WTC11 (cell line): ENCODE measurements at regions not wholly inside any gene's neighbourhood (a gene's known extent, or its start where the extent isn't known, plus 50 kb on each side); places are given as distances from the start of the nearest gene placed in this dataset.

Experiments
- ATAC-seq: fragments of 200-7000 bp; cut with Tn5 transposase; 2 replicates; pipeline ENCODE4 v1.10.0; 2021; ENCODE audit warnings: mild to moderate bottlenecking, moderate library complexity
- CTCF ChIA-PET: fragments of 300-600 bp; sonication (Branson Sonifier 250); formaldehyde crosslinking; loops from one replicate; lab custom pipeline; 2021; ENCODE audit warnings: antibody characterized with exemption; lab: Charles Lee
- POLR2A ChIA-PET: fragments of 350-600 bp; sonication (Branson Sonifier 250); formaldehyde crosslinking; loops from one replicate; lab custom pipeline; 2021; ENCODE audit warnings: antibody characterized with exemption; lab: Charles Lee
- DNase-seq: peaks from one replicate; pipeline ENCODE4 v3.0.0; 2021; ENCODE audit warnings: low spot score
- H3K27ac Mint-ChIP-seq: 2 replicates; pipeline ENCODE4 v1.8.0; 2021; ENCODE audit warnings: mixed read lengths
- H3K27me3 Mint-ChIP-seq: 2 replicates; pipeline ENCODE4 v1.8.0; 2021; ENCODE audit warnings: low read depth, mild to moderate bottlenecking, moderate library complexity, mixed read lengths
- H3K36me3 Mint-ChIP-seq: 2 replicates; pipeline ENCODE4 v1.8.0; 2021; ENCODE audit warnings: mixed read lengths
- H3K4me1 Mint-ChIP-seq: 2 replicates; pipeline ENCODE4 v1.8.0; 2022; ENCODE audit warnings: mixed read lengths
- H3K4me3 Mint-ChIP-seq: 2 replicates; pipeline ENCODE4 v1.8.0; 2021; ENCODE audit warnings: mild to moderate bottlenecking, moderate library complexity, mixed read lengths
- H3K9me3 Mint-ChIP-seq: 2 replicates; pipeline ENCODE4 v1.8.0; 2021; ENCODE audit warnings: mixed read lengths
- ATF6 ChIP-seq: sonication (generic); formaldehyde crosslinking; IDR thresholded peaks from 2 replicates; pipeline ENCODE4 v1.8.1; 2023; ENCODE audit warnings: mild to moderate bottlenecking, missing genetic modification reagents
- GTF2I ChIP-seq: fragments of 250-450 bp; sonication (Bioruptor Pico); conservative IDR thresholded peaks from 2 replicates; pipeline ENCODE4 v1.4.0; 2021; ENCODE audit warnings: mild to moderate bottlenecking
- HMGA2 ChIP-seq: fragments of 250-450 bp; sonication (Bioruptor Pico); IDR thresholded peaks from 2 replicates; pipeline ENCODE4 v1.4.0; 2021; ENCODE audit warnings: mild to moderate bottlenecking, moderate library complexity
- MXD4 ChIP-seq: fragments of 250-450 bp; sonication (Bioruptor Pico); IDR thresholded peaks from 2 replicates; pipeline ENCODE4 v1.8.0; 2021; ENCODE audit warnings: mild to moderate bottlenecking, moderate library complexity, borderline replicate concordance
- NR2C2 ChIP-seq: sonication (generic); formaldehyde crosslinking; IDR thresholded peaks from 2 replicates; pipeline ENCODE4 v1.8.0; 2022; ENCODE audit warnings: mild to moderate bottlenecking, missing genetic modification reagents
- TP53 ChIP-seq: sonication (generic); formaldehyde crosslinking; IDR thresholded peaks from 2 replicates; pipeline ENCODE4 v1.8.1; 2023; ENCODE audit warnings: mild to moderate bottlenecking, missing genetic modification reagents
- ZMAT4 ChIP-seq: fragments of 250-450 bp; sonication (Bioruptor Pico); IDR thresholded peaks from 2 replicates; pipeline ENCODE4 v1.9.0; 2021; ENCODE audit warnings: mild to moderate bottlenecking
- ZNF138 ChIP-seq: sonication (generic); formaldehyde crosslinking; conservative IDR thresholded peaks from 2 replicates; pipeline ENCODE4 v1.8.1; 2022; ENCODE audit warnings: mild to moderate bottlenecking, moderate library complexity, missing genetic modification reagents
- ZNF671 ChIP-seq: fragments of 250-450 bp; sonication (Bioruptor Pico); IDR thresholded peaks from 2 replicates; pipeline ENCODE4 v1.8.0; 2021; ENCODE audit warnings: mild to moderate bottlenecking
- TF ChIP-seq, protein P1 (sequence below): sonication (generic); formaldehyde crosslinking; IDR thresholded peaks from 2 replicates; pipeline ENCODE4 v1.8.0; 2023; ENCODE audit warnings: missing genetic modification reagents
- TF ChIP-seq, protein P2 (sequence below): sonication (generic); formaldehyde crosslinking; IDR thresholded peaks from 2 replicates; pipeline ENCODE4 v1.8.1; 2023; ENCODE audit warnings: mild to moderate bottlenecking, moderate library complexity, missing genetic modification reagents

DNA sequence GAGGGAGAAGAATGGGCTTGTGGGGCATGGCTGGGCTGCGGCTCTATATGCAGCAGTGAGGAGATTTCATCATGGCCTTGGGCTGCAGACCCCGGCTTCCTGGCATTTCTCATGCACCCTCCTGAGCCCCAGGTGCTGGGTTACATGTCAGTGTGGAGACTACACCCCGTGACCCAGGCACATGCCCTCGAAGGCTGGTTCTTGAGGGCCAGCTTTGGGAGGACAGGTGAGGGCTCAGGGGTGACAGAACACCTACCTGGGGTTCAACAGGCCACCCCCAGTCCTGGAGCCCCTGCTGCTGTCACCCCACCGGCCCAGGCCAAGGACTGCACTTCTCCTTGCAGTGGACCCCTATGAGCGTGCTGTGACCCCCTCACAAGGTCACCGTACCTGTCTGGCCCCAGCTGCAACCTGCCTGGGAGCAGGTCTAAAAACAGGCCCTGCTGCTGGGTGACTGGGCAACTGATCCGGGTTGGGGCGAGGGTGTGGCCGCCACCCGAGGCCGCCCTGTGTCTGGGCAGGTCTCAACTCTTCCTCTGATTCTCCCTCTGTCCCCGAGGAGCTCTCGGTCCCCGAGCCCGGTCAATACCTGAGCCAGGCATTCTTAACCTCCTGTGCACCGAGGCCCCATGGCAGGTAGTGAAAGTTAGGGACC lies 94.8 kb upstream of the OTOS start:
- ATAC-seq (no peak), DNase-seq (no peak)
- Mint-ChIP-seq H3K27ac (no peak overlapping the region), H3K9me3 (peaks cover 9% of the 10 kb centered on the region), H3K4me1 (peaks cover 10% of the 10 kb centered on the region), H3K36me3 (no peaks in the 10 kb centered on the region), H3K4me3 (no peak overlapping the region), H3K27me3 (peaks cover 2% of the 10 kb centered on the region; the same call in 1 of the 2 replicates)
- ChIA-PET CTCF (interaction anchor here (0.6 kb wide), 1 partner anchor 209 kb away, joined by 3 read pairs; no protein-coding TSS in a partner anchor), POLR2A (no interaction called here)
- no peak for TF ChIP-seq TP53
- no peak for TF ChIP-seq ZNF671 (CRISPR knock-in tag)
- no peak for TF ChIP-seq NR2C2 (CRISPR knock-in tag)
- TF ChIP-seq MXD4 (CRISPR knock-in tag) = no peak

GRCh38 chr2:240235811-240236210 lies 95.4 kb upstream of the OTOS start:
- H3K27ac Mint-ChIP-seq = no peak overlapping the region
- H3K4me1 Mint-ChIP-seq = peaks cover 10% of the 10 kb centered on the region
- ATAC-seq (no peak), DNase-seq (no peak)
- H3K27me3 Mint-ChIP-seq = peaks cover 6% of the 10 kb centered on the region; the same call in 1 of the 2 replicates
- TF ChIP-seq, protein P1, sequence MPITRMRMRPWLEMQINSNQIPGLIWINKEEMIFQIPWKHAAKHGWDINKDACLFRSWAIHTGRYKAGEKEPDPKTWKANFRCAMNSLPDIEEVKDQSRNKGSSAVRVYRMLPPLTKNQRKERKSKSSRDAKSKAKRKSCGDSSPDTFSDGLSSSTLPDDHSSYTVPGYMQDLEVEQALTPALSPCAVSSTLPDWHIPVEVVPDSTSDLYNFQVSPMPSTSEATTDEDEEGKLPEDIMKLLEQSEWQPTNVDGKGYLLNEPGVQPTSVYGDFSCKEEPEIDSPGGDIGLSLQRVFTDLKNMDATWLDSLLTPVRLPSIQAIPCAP = no peak
- no peak for TF ChIP-seq ATF6 (CRISPR knock-in tag)
- TF ChIP-seq, protein P2, sequence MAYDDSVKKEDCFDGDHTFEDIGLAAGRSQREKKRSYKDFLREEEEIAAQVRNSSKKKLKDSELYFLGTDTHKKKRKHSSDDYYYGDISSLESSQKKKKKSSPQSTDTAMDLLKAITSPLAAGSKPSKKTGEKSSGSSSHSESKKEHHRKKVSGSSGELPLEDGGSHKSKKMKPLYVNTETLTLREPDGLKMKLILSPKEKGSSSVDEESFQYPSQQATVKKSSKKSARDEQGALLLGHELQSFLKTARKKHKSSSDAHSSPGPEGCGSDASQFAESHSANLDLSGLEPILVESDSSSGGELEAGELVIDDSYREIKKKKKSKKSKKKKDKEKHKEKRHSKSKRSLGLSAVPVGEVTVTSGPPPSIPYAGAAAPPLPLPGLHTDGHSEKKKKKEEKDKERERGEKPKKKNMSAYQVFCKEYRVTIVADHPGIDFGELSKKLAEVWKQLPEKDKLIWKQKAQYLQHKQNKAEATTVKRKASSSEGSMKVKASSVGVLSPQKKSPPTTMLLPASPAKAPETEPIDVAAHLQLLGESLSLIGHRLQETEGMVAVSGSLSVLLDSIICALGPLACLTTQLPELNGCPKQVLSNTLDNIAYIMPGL (CRISPR knock-in tag) = no peak
- H3K4me3 Mint-ChIP-seq = no peak overlapping the region
- ChIA-PET POLR2A (no interaction called here), CTCF (interaction anchor here (1.1 kb wide), 1 partner anchor 86 kb away, joined by 3 read pairs; no protein-coding TSS in a partner anchor)
- H3K9me3 Mint-ChIP-seq = peaks cover 8% of the 10 kb centered on the region; the same call in 1 of the 2 replicates
- no peaks in the 10 kb centered on the region for H3K36me3 Mint-ChIP-seq

- ATAC-seq (no peak), DNase-seq (no peak)
- CTCF ChIA-PET = interaction anchor here (0.7 to 1.1 kb wide), 2 partner anchors 86 to 1093 kb away, joined by 3 to 5 read pairs; no protein-coding TSS in a partner anchor
- no peak for TF ChIP-seq HMGA2 (CRISPR knock-in tag)
- POLR2A ChIA-PET = no interaction called here
- peaks cover 8% of the 10 kb centered on the region; the same call in 1 of the 2 replicates for H3K9me3 Mint-ChIP-seq
- no peak overlapping the region for H3K4me3 Mint-ChIP-seq
- peaks cover 6% of the 10 kb centered on the region; the same call in 1 of the 2 replicates for H3K27me3 Mint-ChIP-seq
- peaks cover 10% of the 10 kb centered on the region for H3K4me1 Mint-ChIP-seq
- H3K27ac Mint-ChIP-seq = no peak overlapping the region
- no peaks in the 10 kb centered on the region for H3K36me3 Mint-ChIP-seq
Measured at GRCh38 chr2:240236217-240237111, 96.0 kb upstream of the OTOS start.

- POLR2A ChIA-PET = no interaction called here
- Mint-ChIP-seq H3K36me3 (no peaks in the 10 kb centered on the region), H3K4me3 (no peak overlapping the region), H3K9me3 (peaks cover 8% of the 10 kb centered on the region; the same call in 1 of the 2 replicates), H3K4me1 (peaks cover 10% of the 10 kb centered on the region), H3K27ac (no peak overlapping the region), H3K27me3 (peaks cover 6% of the 10 kb centered on the region; the same call in 1 of the 2 replicates)
- ATAC-seq (no peak), DNase-seq (no peak)
- CTCF ChIA-PET = no interaction called here
- TF ChIP-seq ZMAT4 (CRISPR knock-in tag) = no peak
- no peak for TF ChIP-seq GTF2I (CRISPR knock-in tag)
- TF ChIP-seq ZNF138 (CRISPR knock-in tag) = no peak
Measured at GRCh38 chr2:240237609-240238174, 97.2 kb upstream of the OTOS start.
